Esophagus muscularis mucosa (tissue), 4 donors: ENCODE measurements at regions not wholly inside any gene's neighbourhood (a gene's known extent, or its start where the extent isn't known, plus 50 kb on each side); places are given as distances from the start of the nearest gene placed in this dataset.

Experiments
- DNase-seq: peaks from one replicate; pipeline ENCODE4 v3.0.0-alpha.2; 2017; ENCODE audit errors: extremely low spot score
- H3K27ac ChIP-seq, 4 donors: fragments of 200-600 bp; sonication (generic); replicated peaks in 1 of 4; 1 replicate in 3 of 4; 2 replicates in 1 of 4; pipeline ENCODE4 v1.5.1; 2016 to 2019; ENCODE audit warnings: mild to moderate bottlenecking in 1 of 4
- H3K27me3 ChIP-seq, 4 donors: fragments of 200-600 bp; sonication (generic); one replicate each; pipeline versions ENCODE4 v1.5.1 to v1.6.0; 2016 to 2019
- H3K36me3 ChIP-seq, 4 donors: fragments of 200-600 bp; sonication (generic); one replicate each; pipeline ENCODE4 v1.5.1; 2016 to 2019
- H3K4me1 ChIP-seq, 4 donors: fragments of 200-600 bp; sonication (generic); one replicate each; pipeline ENCODE4 v1.5.1; 2016 to 2019
- H3K4me3 ChIP-seq, 4 donors: fragments of 200-600 bp; sonication (generic); 1 replicate in 2 of 4; 2 replicates in 2 of 4; pipeline ENCODE4 v1.5.1; 2016 to 2019; ENCODE audit warnings: mild to moderate bottlenecking in 4 of 4, moderate library complexity in 1 of 4
- H3K9me3 ChIP-seq, 4 donors: fragments of 200-600 bp; sonication (generic); 1 replicate in 3 of 4; 2 replicates in 1 of 4; pipeline ENCODE4 v1.5.1; 2016 to 2019
- CTCF ChIP-seq, 3 experiments: fragments of 200-600 bp in 2 of 3; fragments of 450-650 bp in 1 of 3; sonication (generic) in 2 of 3; IDR thresholded peaks; one replicate each; pipeline ENCODE4 v1.5.1; 2017 to 2019; ENCODE audit warnings: antibody characterized with exemption in 3 of 3, mild to moderate bottlenecking in 2 of 3, moderate library complexity in 1 of 3
- EP300 ChIP-seq: sonication (generic); formaldehyde crosslinking; IDR thresholded peaks from one replicate; pipeline ENCODE4 v1.6.1; 2017; ENCODE audit warnings: antibody characterized with exemption
- POLR2A ChIP-seq: fragments of 450-650 bp; IDR thresholded peaks from one replicate; pipeline ENCODE4 v1.6.1; 2017; ENCODE audit warnings: antibody characterized with exemption, moderate library complexity, mild to moderate bottlenecking, low read depth
- POLR2AphosphoS5 ChIP-seq, 2 donors: sonication (generic); formaldehyde crosslinking; IDR thresholded peaks; one replicate each; pipeline ENCODE4 v1.6.1; 2017; ENCODE audit warnings: antibody characterized with exemption in 2 of 2
- WGBS: methylation state at CpG from one replicate; pipeline ENCODE4 v1.1.5; 2018; 5-methylcytosine and 5-hydroxymethylcytosine counted together
- intact Hi-C: fragments of 100-400 bp; cut with DNase I; formaldehyde crosslinking; loops from one replicate; pipeline ENCODE4 v1.15.1; 2023

DNA sequence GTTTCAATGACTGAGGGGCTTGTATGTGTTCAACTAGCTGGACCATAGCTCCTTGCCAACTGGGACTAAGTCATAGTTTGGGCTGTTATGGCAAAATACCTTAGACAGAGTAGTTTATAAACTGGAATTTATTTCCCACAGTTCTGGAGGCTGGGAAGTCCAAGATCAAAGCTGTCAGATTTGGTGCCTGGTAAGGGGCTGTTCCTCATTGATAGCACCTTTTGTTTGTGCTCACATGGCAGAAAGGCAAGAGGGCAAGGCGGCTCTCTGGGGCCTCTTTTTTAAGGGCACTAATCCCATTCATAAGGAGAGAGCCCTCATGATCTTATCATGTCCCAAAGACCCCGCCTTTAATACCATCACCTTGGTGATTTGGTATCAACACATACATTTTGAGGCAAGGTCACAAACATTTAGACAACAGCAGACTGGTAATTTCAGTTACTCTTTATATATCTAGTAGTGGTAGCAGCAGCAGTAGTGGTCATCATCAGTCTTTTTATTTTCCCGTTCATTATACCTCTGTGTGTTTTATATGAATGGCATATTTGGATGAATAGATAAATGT is 477.0 kb downstream of the CCDC171 start:
- Histone ChIP-seq H3K4me3 (no peak overlapping the region), H3K36me3 (no peaks in the 10 kb centered on the region), H3K9me3 (no peaks in the 10 kb centered on the region), H3K27me3 (no peaks in the 10 kb centered on the region), H3K4me1 (peaks cover 0 to 31% (median 20%) of the 10 kb centered on the region in 4 donors), H3K27ac (no peak overlapping the region)
- 92% methylated on average over 3 of the region's 3 CpGs for WGBS
- DNase-seq: no peak
- TF ChIP-seq CTCF (IDR thresholded peaks at IDR 0.05) (no peak), EP300 (no peak), POLR2A (no peak), POLR2AphosphoS5 (IDR thresholded peaks at IDR 0.05) (no peak)
- intact Hi-C loops: no loop called here

- H3K36me3 ChIP-seq: no peaks in the 10 kb centered on the region
- intact Hi-C loops: no loop called here
- TF ChIP-seq POLR2A (no peak), CTCF (IDR thresholded peaks at IDR 0.05) (no peak), EP300 (no peak), POLR2AphosphoS5 (IDR thresholded peaks at IDR 0.05) (no peak)
- no peaks in the 10 kb centered on the region for H3K9me3 ChIP-seq
- H3K27me3 ChIP-seq: no peaks in the 10 kb centered on the region
- H3K4me3 ChIP-seq: no peak overlapping the region
- no peak for DNase-seq
- H3K27ac ChIP-seq: no peak overlapping the region
- 72% methylated on average over 8 of the region's 8 CpGs for WGBS
- H3K4me1 ChIP-seq: peaks cover 0 to 31% (median 20%) of the 10 kb centered on the region in 4 donors
Measured at GRCh38 chr9:16030528-16031185, 477.8 kb downstream of the CCDC171 start.

- no peak for TF ChIP-seq CTCF (IDR thresholded peaks at IDR 0.05)
- WGBS: 57% methylated on average over 2 of the region's 2 CpGs
- H3K9me3 ChIP-seq: no peaks in the 10 kb centered on the region
- no peaks in the 10 kb centered on the region for H3K27me3 ChIP-seq
- H3K27ac ChIP-seq: no peak overlapping the region
- no peak overlapping the region for H3K4me3 ChIP-seq
- H3K4me1 ChIP-seq: peaks cover 0 to 31% (median 20%) of the 10 kb centered on the region in 4 donors
- H3K36me3 ChIP-seq: no peaks in the 10 kb centered on the region
- no peak for DNase-seq
- intact Hi-C loops: no loop called here
Measured at GRCh38 chr9:16031486-16031885, 478.6 kb downstream of the CCDC171 start.

DNA sequence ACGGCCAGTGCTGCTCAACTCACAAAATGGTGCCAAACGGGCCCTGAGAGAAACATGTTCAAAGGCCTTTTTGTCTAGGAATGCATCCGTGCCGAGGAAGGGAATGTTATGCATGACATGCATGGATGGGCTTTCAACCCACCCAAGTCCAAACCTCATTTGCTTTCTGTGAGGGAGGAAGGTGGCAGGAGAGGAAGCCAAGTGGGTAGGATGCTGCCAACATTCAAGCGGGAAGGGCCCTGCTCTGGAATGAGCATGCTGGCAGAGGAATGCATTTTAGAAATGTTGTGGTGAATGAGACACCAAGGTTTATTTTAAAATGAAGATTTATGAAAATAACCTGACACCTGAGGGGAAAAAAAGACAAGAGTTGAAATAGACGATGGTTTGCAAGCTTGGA is 479.1 kb downstream of the CCDC171 start:
- Histone ChIP-seq H3K27me3 (no peaks in the 10 kb centered on the region), H3K4me3 (no peak overlapping the region), H3K9me3 (no peaks in the 10 kb centered on the region), H3K36me3 (no peaks in the 10 kb centered on the region), H3K4me1 (peaks cover 0 to 31% (median 20%) of the 10 kb centered on the region in 4 donors), H3K27ac (no peak overlapping the region)
- TF ChIP-seq EP300: no peak
- TF ChIP-seq CTCF (IDR thresholded peaks at IDR 0.05): no peak
- no peak for TF ChIP-seq POLR2A
- no peak for TF ChIP-seq POLR2AphosphoS5 (IDR thresholded peaks at IDR 0.05)
- DNase-seq: no peak
- WGBS: 70% methylated on average over 6 of the region's 6 CpGs
- intact Hi-C loops: no loop called here

- WGBS: 100% methylated on average over 1 of the region's 2 CpGs
- H3K27ac ChIP-seq: no peak overlapping the region
- intact Hi-C loops: no loop called here
Measured at GRCh38 chr9:16032799-16033198, 480.0 kb downstream of the CCDC171 start.

More at GRCh38 chr9:16032799-16033198, 480.0 kb downstream of the CCDC171 start:
- no peak for DNase-seq
- Histone ChIP-seq H3K4me1 (peaks cover 0 to 29% (median 19%) of the 10 kb centered on the region in 4 donors), H3K27me3 (no peaks in the 10 kb centered on the region), H3K4me3 (no peak overlapping the region), H3K9me3 (no peaks in the 10 kb centered on the region), H3K36me3 (no peaks in the 10 kb centered on the region)
- TF ChIP-seq POLR2A (no peak), CTCF (IDR thresholded peaks at IDR 0.05) (no peak), EP300 (no peak), POLR2AphosphoS5 (IDR thresholded peaks at IDR 0.05) (no peak)
